Activated T-helper 17 cell treated with anti-CD3 and anti-CD28 coated beads, Interleukin-2, amount 50 U/mL, for 72 hours (primary cell): ENCODE measurements at regions not wholly inside any gene's neighbourhood (a gene's known extent, or its start where the extent isn't known, plus 50 kb on each side); places are given as distances from the start of the nearest gene placed in this dataset.

Experiments
- ATAC-seq: fragments of 150-1000 bp; cut with Tn5 transposase; replicated peaks from 2 replicates; pipeline ENCODE4 v1.10.0; 2021; ENCODE audit warnings: mild to moderate bottlenecking, moderate library complexity
- H3K27ac Mint-ChIP-seq: one replicate; pipeline ENCODE4 v1.8.0; 2022; ENCODE audit warnings: mixed read lengths
- H3K27me3 Mint-ChIP-seq: one replicate; pipeline ENCODE4 v1.8.0; 2022; ENCODE audit warnings: mixed read lengths
- H3K36me3 Mint-ChIP-seq: one replicate; pipeline ENCODE4 v1.8.0; 2022; ENCODE audit warnings: low read depth, mild to moderate bottlenecking, mixed read lengths
- H3K4me1 Mint-ChIP-seq: one replicate; pipeline ENCODE4 v1.8.0; 2022; ENCODE audit warnings: mixed read lengths
- H3K4me3 Mint-ChIP-seq: one replicate; pipeline ENCODE4 v1.8.0; 2022; ENCODE audit warnings: mild to moderate bottlenecking, mixed read lengths
- H3K9me3 Mint-ChIP-seq: one replicate; pipeline ENCODE4 v1.8.0; 2022; ENCODE audit warnings: mixed read lengths

DNA sequence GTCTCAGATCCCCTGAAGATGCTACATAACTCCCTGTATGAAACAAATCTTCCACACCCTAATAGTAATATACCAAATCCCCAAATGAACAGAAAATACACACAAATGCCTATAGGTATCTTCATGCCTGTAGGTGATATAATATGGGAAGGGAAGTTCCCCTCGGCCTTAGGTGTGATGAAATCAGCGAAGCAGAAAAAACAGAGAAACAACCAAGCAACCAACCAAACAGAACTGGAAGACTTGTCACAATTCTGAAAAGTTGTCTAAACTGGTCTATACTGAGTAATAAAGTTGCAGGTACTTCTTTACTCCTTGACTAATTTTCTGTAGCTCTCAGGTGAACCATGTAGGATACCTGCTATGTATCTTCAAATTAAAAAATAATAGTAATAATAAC, 82.2 kb upstream of the SATB1 start:
- Mint-ChIP-seq H3K36me3 (no peaks in the 10 kb centered on the region), H3K4me1 (peaks cover 14% of the 10 kb centered on the region), H3K27ac (no peak overlapping the region), H3K27me3 (no peaks in the 10 kb centered on the region), H3K4me3 (no peak overlapping the region), H3K9me3 (peaks cover 4% of the 10 kb centered on the region)
- ATAC-seq, result no peak

DNA sequence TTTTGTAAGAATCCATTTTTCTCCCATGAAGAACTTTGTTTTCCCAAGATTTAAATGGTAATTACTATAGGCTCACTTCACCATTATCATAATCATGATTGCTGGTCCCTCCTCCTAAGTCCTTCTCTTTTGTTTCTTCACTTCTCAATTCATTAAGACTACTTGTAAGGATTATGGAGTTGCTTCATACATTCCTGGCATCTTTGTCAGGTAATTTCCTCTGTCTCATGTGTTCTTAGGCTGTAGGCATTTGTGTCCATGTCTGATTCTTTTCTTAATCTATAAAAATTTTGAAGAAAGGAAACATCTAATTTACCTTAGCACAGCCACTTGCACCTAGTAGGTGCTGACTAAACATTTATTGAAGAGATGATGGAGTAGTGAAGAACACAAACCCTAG, 79.9 kb upstream of the SATB1 start:
- Mint-ChIP-seq H3K4me1 (peaks cover 13% of the 10 kb centered on the region), H3K27me3 (no peaks in the 10 kb centered on the region), H3K4me3 (no peak overlapping the region), H3K9me3 (peaks cover 4% of the 10 kb centered on the region), H3K27ac (no peak overlapping the region), H3K36me3 (no peaks in the 10 kb centered on the region)
- no peak for ATAC-seq

DNA sequence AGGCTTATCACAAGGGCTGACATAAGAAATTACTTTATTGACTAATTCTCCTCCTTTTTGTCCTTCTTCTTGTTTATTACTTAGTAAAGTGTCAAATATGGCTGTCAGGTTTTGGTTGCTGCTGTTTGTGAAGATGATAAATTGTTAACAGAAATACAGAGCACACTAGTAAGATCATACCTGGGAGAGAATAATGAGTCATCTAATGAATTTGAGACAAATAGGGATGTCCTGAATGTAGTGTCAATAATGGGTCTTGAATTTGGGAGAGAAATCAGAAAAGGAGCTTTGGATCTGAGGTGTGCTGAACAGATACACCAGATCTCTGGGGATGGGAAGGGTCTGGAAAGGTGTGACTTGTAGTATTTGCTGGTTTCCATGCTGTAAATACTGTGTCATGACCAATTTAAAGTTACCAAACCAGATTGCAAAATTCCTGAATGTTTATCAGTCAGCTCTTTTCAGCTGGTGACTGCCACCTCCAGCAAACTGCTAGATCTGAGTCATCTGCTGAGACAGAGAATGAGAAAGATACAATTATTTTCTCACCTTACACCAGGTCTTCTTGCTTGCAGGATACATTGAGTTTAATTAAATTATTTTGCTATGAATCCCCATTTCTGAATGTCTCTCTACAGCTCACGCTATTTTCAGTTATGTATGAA, 76.7 kb upstream of the SATB1 start:
- Mint-ChIP-seq H3K4me3 (no peak overlapping the region), H3K27ac (peak overlapping the region; percentile 2), H3K9me3 (no peaks in the 10 kb centered on the region), H3K36me3 (no peaks in the 10 kb centered on the region), H3K27me3 (no peaks in the 10 kb centered on the region), H3K4me1 (peaks cover 23% of the 10 kb centered on the region)
- ATAC-seq, result peak; percentile 63

DNA sequence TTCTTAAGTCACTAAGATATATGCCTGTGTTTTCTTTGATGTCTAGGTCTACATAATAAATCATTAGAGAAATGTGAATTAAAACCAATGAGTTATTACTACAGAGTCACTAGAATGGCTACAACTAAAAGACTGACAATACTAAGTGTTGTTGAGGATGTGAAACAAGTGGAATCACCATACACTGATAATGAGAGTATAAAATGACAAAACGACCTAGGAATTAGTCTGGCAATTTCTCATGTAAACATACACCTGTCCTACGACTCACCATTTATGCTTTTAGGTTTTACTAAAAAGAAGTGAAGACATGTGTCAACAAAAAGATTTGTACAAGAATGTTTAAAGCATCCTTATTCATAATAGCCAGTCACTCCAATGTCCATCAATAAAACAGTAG, 75.2 kb upstream of the SATB1 start:
- no peaks in the 10 kb centered on the region for H3K36me3 Mint-ChIP-seq
- peak overlapping the region; percentile 66 for H3K27ac Mint-ChIP-seq
- H3K4me3 Mint-ChIP-seq, result peak overlapping the region; percentile 52
- no peaks in the 10 kb centered on the region for H3K27me3 Mint-ChIP-seq
- ATAC-seq, result peak; percentile 76
- H3K9me3 Mint-ChIP-seq, result no peaks in the 10 kb centered on the region
- H3K4me1 Mint-ChIP-seq, result peaks cover 23% of the 10 kb centered on the region

DNA sequence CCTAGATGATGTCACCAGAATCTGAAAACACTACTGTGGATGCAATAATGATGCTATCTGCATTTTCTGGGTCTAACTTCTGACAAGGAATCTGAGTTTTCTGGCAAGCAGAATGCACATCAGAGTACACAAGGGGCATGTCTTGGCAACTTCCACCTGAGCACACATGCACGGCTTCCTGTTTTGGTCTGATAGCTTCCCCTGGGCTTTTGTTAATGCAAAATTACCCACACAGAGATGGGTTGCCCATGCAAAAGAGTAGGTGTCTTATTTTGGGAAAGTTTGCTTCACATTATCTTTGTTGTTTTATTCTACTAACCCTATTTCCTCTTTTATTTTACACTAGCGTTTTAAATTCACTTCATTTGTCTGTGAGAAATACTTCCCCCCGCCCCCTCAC, 74.2 kb upstream of the SATB1 start:
- Mint-ChIP-seq H3K9me3 (no peaks in the 10 kb centered on the region), H3K27ac (peak overlapping the region; percentile 66), H3K36me3 (no peaks in the 10 kb centered on the region), H3K4me1 (peaks cover 23% of the 10 kb centered on the region), H3K4me3 (peak overlapping the region; percentile 52), H3K27me3 (no peaks in the 10 kb centered on the region)
- peak; percentile 53 for ATAC-seq

DNA sequence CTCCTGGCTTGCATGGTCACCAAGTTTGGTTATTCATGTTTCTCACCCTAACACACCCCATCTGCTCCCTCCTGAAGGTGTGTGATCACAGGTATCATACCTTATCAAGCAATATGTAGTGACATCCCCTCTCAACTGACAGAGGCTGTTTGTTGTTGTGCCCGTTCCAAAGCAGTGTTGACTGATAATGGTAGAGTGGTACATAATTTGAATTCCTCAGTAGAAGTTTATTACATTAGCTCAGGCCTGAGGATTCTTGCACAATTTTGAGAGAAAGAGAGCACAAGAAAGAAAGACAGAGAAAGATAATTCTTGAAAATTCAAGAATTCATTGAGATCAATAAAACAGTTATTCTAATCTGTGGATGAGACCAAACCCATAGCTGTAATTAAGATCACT, 69.1 kb upstream of the SATB1 start:
- H3K4me1 Mint-ChIP-seq, result peaks cover 9% of the 10 kb centered on the region
- no peaks in the 10 kb centered on the region for H3K36me3 Mint-ChIP-seq
- H3K9me3 Mint-ChIP-seq, result no peaks in the 10 kb centered on the region
- no peak overlapping the region for H3K4me3 Mint-ChIP-seq
- H3K27ac Mint-ChIP-seq, result no peak overlapping the region
- no peaks in the 10 kb centered on the region for H3K27me3 Mint-ChIP-seq
- no peak for ATAC-seq

DNA sequence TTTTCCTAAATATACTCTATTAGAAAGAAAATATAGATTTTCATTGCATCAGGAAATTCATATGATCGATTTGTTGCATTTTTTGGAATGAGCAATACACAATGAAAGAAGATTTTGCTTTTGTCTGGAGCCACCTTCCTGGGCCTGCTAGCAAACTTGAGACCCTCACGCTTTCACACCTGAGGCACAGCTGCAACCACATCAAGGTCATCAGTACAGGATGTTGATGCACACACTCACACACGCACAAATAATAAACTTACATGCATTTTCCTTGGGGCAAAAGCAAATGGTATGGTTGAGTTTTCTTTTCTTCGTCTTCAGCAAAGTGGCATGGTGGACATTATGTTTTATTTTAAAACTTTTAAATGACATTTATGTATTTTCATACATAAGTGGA, 64.8 kb upstream of the SATB1 start:
- peaks cover 8% of the 10 kb centered on the region for H3K36me3 Mint-ChIP-seq
- H3K27me3 Mint-ChIP-seq, result no peaks in the 10 kb centered on the region
- no peak for ATAC-seq
- no peak overlapping the region for H3K4me3 Mint-ChIP-seq
- no peaks in the 10 kb centered on the region for H3K9me3 Mint-ChIP-seq
- no peak overlapping the region for H3K27ac Mint-ChIP-seq
- H3K4me1 Mint-ChIP-seq, result peaks cover 6% of the 10 kb centered on the region

DNA sequence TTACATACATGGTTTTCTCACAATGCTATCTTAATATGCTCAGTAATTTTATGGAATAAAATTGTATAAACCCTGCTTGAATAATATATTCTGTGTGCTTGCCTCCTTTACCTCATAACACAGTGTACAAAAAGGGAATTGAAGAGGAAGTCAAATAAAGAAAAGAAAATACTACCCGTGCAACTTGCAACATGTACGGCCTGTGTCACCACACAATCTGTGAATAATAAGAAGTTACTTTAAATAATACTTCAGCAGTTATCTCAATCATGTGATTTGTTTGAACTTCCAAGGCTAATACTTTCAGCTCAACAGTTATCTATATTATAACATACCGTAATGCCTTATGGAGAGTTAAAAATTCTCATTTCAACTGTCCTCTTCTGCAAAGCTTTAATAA, 58.1 kb upstream of the SATB1 start:
- Mint-ChIP-seq H3K27ac (no peak overlapping the region), H3K27me3 (no peaks in the 10 kb centered on the region), H3K4me1 (no peaks in the 10 kb centered on the region), H3K4me3 (no peak overlapping the region), H3K9me3 (no peaks in the 10 kb centered on the region), H3K36me3 (peaks cover 8% of the 10 kb centered on the region)
- ATAC-seq, result no peak

DNA sequence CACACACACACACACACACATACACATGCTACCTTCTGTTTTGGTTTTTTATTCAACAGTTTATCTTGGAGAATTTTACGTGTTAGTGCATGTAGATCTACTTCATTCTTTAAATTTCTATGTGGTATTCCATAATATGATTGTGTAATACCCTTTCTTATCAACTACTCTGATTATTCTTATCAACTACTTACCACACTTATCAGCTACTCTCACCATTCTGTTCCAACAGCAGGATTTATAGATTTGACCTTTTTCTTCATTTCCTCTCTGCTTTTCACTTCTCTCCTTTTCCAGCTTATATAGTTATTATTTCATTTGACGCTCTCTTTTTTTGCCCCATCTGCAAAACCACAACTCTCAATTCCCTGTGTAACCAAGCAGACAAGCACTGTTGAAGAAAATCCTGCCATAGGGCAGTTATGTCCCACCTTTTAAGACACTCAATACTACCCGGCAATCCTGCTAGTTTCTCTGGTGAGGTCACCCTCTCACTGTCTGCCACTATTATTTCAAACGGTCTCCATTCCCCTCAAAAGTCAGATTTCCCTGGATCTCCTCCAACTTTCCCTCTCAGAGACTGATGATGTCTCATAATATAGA, 56.9 kb upstream of the SATB1 start:
- Mint-ChIP-seq H3K36me3 (peaks cover 10% of the 10 kb centered on the region), H3K4me3 (no peak overlapping the region), H3K4me1 (no peaks in the 10 kb centered on the region), H3K27me3 (no peaks in the 10 kb centered on the region), H3K9me3 (no peaks in the 10 kb centered on the region), H3K27ac (no peak overlapping the region)
- ATAC-seq, result no peak

DNA sequence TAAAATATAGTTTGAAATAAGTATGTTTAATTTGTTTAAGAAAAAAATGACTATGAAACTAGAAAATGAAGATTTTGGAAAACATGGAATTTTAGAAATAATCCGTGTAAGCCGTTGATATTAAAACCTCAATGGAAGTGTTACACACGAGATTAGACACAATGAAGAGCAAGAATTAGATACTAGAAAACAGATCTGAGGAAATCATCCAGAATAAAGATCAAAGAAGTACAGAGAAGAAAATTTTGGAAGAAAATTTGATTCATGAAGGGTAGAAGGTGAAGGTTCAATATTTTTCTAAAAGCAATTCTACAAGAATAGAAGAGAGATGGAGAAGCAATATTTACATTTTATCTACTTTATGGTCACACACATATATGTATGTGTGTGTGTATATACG, 52.5 kb upstream of the SATB1 start:
- peaks cover 30% of the 10 kb centered on the region for H3K36me3 Mint-ChIP-seq
- no peaks in the 10 kb centered on the region for H3K9me3 Mint-ChIP-seq
- no peaks in the 10 kb centered on the region for H3K4me1 Mint-ChIP-seq
- no peak for ATAC-seq
- H3K4me3 Mint-ChIP-seq, result no peak overlapping the region
- no peaks in the 10 kb centered on the region for H3K27me3 Mint-ChIP-seq
- no peak overlapping the region for H3K27ac Mint-ChIP-seq
